PC-9 (cell line): ENCODE measurements at regions not wholly inside any gene's neighbourhood (a gene's known extent, or its start where the extent isn't known, plus 50 kb on each side); places are given as distances from the start of the nearest gene placed in this dataset.

ENCODE experiments used
- EZH2 ChIP-seq: fragments of 200-600 bp; sonication (generic); IDR thresholded peaks from 2 replicates; pipeline ENCODE4 v1.8.0; 2017; ENCODE audit warnings: antibody characterized with exemption, low read depth
- TF ChIP-seq, protein P1 (sequence below): fragments of 200-600 bp; sonication (generic); conservative IDR thresholded peaks from 2 replicates; pipeline ENCODE4 v1.6.1; 2017; ENCODE audit warnings: mixed run types, antibody characterized with exemption, mild to moderate bottlenecking, moderate library complexity

- TF ChIP-seq, protein P1, sequence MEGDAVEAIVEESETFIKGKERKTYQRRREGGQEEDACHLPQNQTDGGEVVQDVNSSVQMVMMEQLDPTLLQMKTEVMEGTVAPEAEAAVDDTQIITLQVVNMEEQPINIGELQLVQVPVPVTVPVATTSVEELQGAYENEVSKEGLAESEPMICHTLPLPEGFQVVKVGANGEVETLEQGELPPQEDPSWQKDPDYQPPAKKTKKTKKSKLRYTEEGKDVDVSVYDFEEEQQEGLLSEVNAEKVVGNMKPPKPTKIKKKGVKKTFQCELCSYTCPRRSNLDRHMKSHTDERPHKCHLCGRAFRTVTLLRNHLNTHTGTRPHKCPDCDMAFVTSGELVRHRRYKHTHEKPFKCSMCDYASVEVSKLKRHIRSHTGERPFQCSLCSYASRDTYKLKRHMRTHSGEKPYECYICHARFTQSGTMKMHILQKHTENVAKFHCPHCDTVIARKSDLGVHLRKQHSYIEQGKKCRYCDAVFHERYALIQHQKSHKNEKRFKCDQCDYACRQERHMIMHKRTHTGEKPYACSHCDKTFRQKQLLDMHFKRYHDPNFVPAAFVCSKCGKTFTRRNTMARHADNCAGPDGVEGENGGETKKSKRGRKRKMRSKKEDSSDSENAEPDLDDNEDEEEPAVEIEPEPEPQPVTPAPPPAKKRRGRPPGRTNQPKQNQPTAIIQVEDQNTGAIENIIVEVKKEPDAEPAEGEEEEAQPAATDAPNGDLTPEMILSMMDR = no peak
- no peak for TF ChIP-seq EZH2
Measured at GRCh38 chr3:110654843-110655502, 416.6 kb upstream of the NECTIN3 start.
